T-helper 17 cell (primary cell): ENCODE measurements at regions not wholly inside any gene's neighbourhood (a gene's known extent, or its start where the extent isn't known, plus 50 kb on each side); places are given as distances from the start of the nearest gene placed in this dataset.

ENCODE experiments used
- ATAC-seq: fragments of 150-1000 bp; cut with Tn5 transposase; 2 replicates; pipeline ENCODE4 v1.10.0; 2021; ENCODE audit warnings: mild to moderate bottlenecking, moderate library complexity
- DNase-seq, 3 donors: peaks; one replicate each; pipeline versions ENCODE4 v3.0.0 to v3.0.0-alpha.2; 2020 to 2021
- H3K9me3 ChIP-seq: one replicate; pipeline ENCODE4 v1.7.0; 2013; ENCODE audit warnings: low read length, mild to moderate bottlenecking; ENCODE audit not compliant: control insufficient read depth, poor library complexity, severe bottlenecking
- H3K27ac Mint-ChIP-seq: one replicate; pipeline ENCODE4 v1.8.0; 2022; ENCODE audit warnings: mild to moderate bottlenecking, moderate library complexity, mixed read lengths
- H3K27me3 Mint-ChIP-seq: one replicate; pipeline ENCODE4 v1.8.0; 2022; ENCODE audit warnings: mixed read lengths
- H3K36me3 Mint-ChIP-seq: one replicate; pipeline ENCODE4 v1.8.0; 2022; ENCODE audit warnings: low read depth, mixed read lengths
- H3K4me1 Mint-ChIP-seq: one replicate; pipeline ENCODE4 v1.8.0; 2022; ENCODE audit warnings: mild to moderate bottlenecking, mixed read lengths
- H3K4me3 Mint-ChIP-seq: one replicate; pipeline ENCODE4 v1.8.0; 2022; ENCODE audit warnings: mild to moderate bottlenecking, moderate library complexity, mixed read lengths

- no peaks in the 10 kb centered on the region for H3K27me3 Mint-ChIP-seq
- no peak for DNase-seq
- H3K9me3 ChIP-seq, result no peaks in the 10 kb centered on the region
- H3K4me1 Mint-ChIP-seq, result no peaks in the 10 kb centered on the region
- ATAC-seq, result no peak
- H3K36me3 Mint-ChIP-seq, result no peaks in the 10 kb centered on the region
- no peak overlapping the region for H3K27ac Mint-ChIP-seq
- H3K4me3 Mint-ChIP-seq, result no peak overlapping the region
Observed at GRCh38 chrX:10935501-10935900, 175.6 kb upstream of the HCCS start.

- Mint-ChIP-seq H3K36me3 (no peaks in the 10 kb centered on the region), H3K4me3 (no peak overlapping the region), H3K27me3 (no peaks in the 10 kb centered on the region), H3K27ac (no peak overlapping the region), H3K4me1 (no peaks in the 10 kb centered on the region)
- DNase-seq (no peak), ATAC-seq (no peak)
- H3K9me3 ChIP-seq, result no peaks in the 10 kb centered on the region
Observed at GRCh38 chrX:10936976-10937375, 174.2 kb upstream of the HCCS start.

GRCh38 chrX:10938365-10938923 lies 172.7 kb upstream of the HCCS start:
- H3K4me1 Mint-ChIP-seq, result no peaks in the 10 kb centered on the region

GRCh38 chrX:10939424-10939823 lies 171.7 kb upstream of the HCCS start:
- ATAC-seq (no peak), DNase-seq (no peak)
- H3K4me1 Mint-ChIP-seq, result no peaks in the 10 kb centered on the region
- no peak overlapping the region for H3K27ac Mint-ChIP-seq
- no peaks in the 10 kb centered on the region for H3K9me3 ChIP-seq
- H3K4me3 Mint-ChIP-seq, result no peak overlapping the region
- no peaks in the 10 kb centered on the region for H3K36me3 Mint-ChIP-seq
- no peaks in the 10 kb centered on the region for H3K27me3 Mint-ChIP-seq

More at GRCh38 chrX:10938365-10938923, 172.7 kb upstream of the HCCS start:
- Mint-ChIP-seq H3K27ac (no peak overlapping the region), H3K36me3 (no peaks in the 10 kb centered on the region), H3K27me3 (no peaks in the 10 kb centered on the region), H3K4me3 (no peak overlapping the region)
- H3K9me3 ChIP-seq, result no peaks in the 10 kb centered on the region
- DNase-seq (no peak), ATAC-seq (no peak)

- H3K27me3 Mint-ChIP-seq, result no peaks in the 10 kb centered on the region
- DNase-seq (no peak), ATAC-seq (no peak)
- no peaks in the 10 kb centered on the region for H3K9me3 ChIP-seq
- H3K27ac Mint-ChIP-seq, result no peak overlapping the region
- H3K36me3 Mint-ChIP-seq, result no peaks in the 10 kb centered on the region
- H3K4me3 Mint-ChIP-seq, result no peak overlapping the region
- H3K4me1 Mint-ChIP-seq, result no peaks in the 10 kb centered on the region
Observed at GRCh38 chrX:10944136-10944885, 166.8 kb upstream of the HCCS start.

- Mint-ChIP-seq H3K4me3 (no peak overlapping the region), H3K27ac (no peak overlapping the region), H3K27me3 (no peaks in the 10 kb centered on the region), H3K36me3 (no peaks in the 10 kb centered on the region), H3K4me1 (no peaks in the 10 kb centered on the region)
- no peak for ATAC-seq
- no peak for DNase-seq
- no peaks in the 10 kb centered on the region for H3K9me3 ChIP-seq
Observed at GRCh38 chrX:10945498-10945897, 165.6 kb upstream of the HCCS start.

GRCh38 chrX:10949541-10949940 lies 161.6 kb upstream of the HCCS start:
- Mint-ChIP-seq H3K27me3 (no peaks in the 10 kb centered on the region), H3K4me1 (no peaks in the 10 kb centered on the region), H3K27ac (no peak overlapping the region), H3K36me3 (no peaks in the 10 kb centered on the region), H3K4me3 (no peak overlapping the region)
- ATAC-seq, result no peak
- DNase-seq, result no peak
- no peaks in the 10 kb centered on the region for H3K9me3 ChIP-seq

GRCh38 chrX:10952619-10953018 lies 158.5 kb upstream of the HCCS start:
- Mint-ChIP-seq H3K36me3 (no peaks in the 10 kb centered on the region), H3K4me3 (no peak overlapping the region), H3K27me3 (no peaks in the 10 kb centered on the region), H3K4me1 (no peaks in the 10 kb centered on the region), H3K27ac (no peak overlapping the region)
- DNase-seq, result no peak
- H3K9me3 ChIP-seq, result no peaks in the 10 kb centered on the region
- no peak for ATAC-seq

GRCh38 chrX:10965174-10965798 lies 145.8 kb upstream of the HCCS start:
- Mint-ChIP-seq H3K4me1 (no peaks in the 10 kb centered on the region), H3K27me3 (no peaks in the 10 kb centered on the region), H3K27ac (no peak overlapping the region), H3K4me3 (no peak overlapping the region), H3K36me3 (no peaks in the 10 kb centered on the region)
- H3K9me3 ChIP-seq, result no peaks in the 10 kb centered on the region
- DNase-seq, result no peak
- ATAC-seq, result no peak

GRCh38 chrX:10966057-10966456 lies 145.1 kb upstream of the HCCS start:
- Mint-ChIP-seq H3K27me3 (no peaks in the 10 kb centered on the region), H3K4me1 (no peaks in the 10 kb centered on the region), H3K4me3 (no peak overlapping the region)

GRCh38 chrX:10971176-10971575 lies 140.0 kb upstream of the HCCS start:
- DNase-seq (no peak), ATAC-seq (no peak)
- no peak overlapping the region for H3K4me3 Mint-ChIP-seq
- no peaks in the 10 kb centered on the region for H3K36me3 Mint-ChIP-seq
- H3K9me3 ChIP-seq, result no peaks in the 10 kb centered on the region
- no peaks in the 10 kb centered on the region for H3K4me1 Mint-ChIP-seq
- H3K27ac Mint-ChIP-seq, result no peak overlapping the region
- no peaks in the 10 kb centered on the region for H3K27me3 Mint-ChIP-seq

More at GRCh38 chrX:10966057-10966456, 145.1 kb upstream of the HCCS start:
- no peaks in the 10 kb centered on the region for H3K9me3 ChIP-seq
- H3K27ac Mint-ChIP-seq, result no peak overlapping the region
- DNase-seq (no peak), ATAC-seq (no peak)
- H3K36me3 Mint-ChIP-seq, result no peaks in the 10 kb centered on the region

GRCh38 chrX:10971759-10972158 lies 139.4 kb upstream of the HCCS start:
- no peaks in the 10 kb centered on the region for H3K27me3 Mint-ChIP-seq
- ATAC-seq (no peak), DNase-seq (no peak)
- H3K4me1 Mint-ChIP-seq, result no peaks in the 10 kb centered on the region
- no peak overlapping the region for H3K27ac Mint-ChIP-seq
- H3K9me3 ChIP-seq, result no peaks in the 10 kb centered on the region
- no peak overlapping the region for H3K4me3 Mint-ChIP-seq
- no peaks in the 10 kb centered on the region for H3K36me3 Mint-ChIP-seq

GRCh38 chrX:10972706-10973105 lies 138.4 kb upstream of the HCCS start:
- ATAC-seq, result no peak
- Mint-ChIP-seq H3K4me3 (no peak overlapping the region), H3K4me1 (no peaks in the 10 kb centered on the region), H3K36me3 (peaks cover under 1% of the 10 kb centered on the region), H3K27ac (no peak overlapping the region), H3K27me3 (no peaks in the 10 kb centered on the region)
- no peaks in the 10 kb centered on the region for H3K9me3 ChIP-seq
- no peak for DNase-seq

- ATAC-seq, result no peak
- H3K36me3 Mint-ChIP-seq, result peaks cover 2% of the 10 kb centered on the region
- H3K4me3 Mint-ChIP-seq, result no peak overlapping the region
- no peak overlapping the region for H3K27ac Mint-ChIP-seq
- H3K4me1 Mint-ChIP-seq, result no peaks in the 10 kb centered on the region
- no peaks in the 10 kb centered on the region for H3K9me3 ChIP-seq
- H3K27me3 Mint-ChIP-seq, result no peaks in the 10 kb centered on the region
- DNase-seq, result no peak
Observed at GRCh38 chrX:10974920-10975319, 136.2 kb upstream of the HCCS start.
